H9 (cell line): ENCODE measurements at regions not wholly inside any gene's neighbourhood (a gene's known extent, or its start where the extent isn't known, plus 50 kb on each side); places are given as distances from the start of the nearest gene placed in this dataset.

ENCODE experiments used
- DNase-seq: peaks from one replicate; pipeline ENCODE4 v3.0.0-alpha.2; 2017
- H2AFZ ChIP-seq: one replicate; pipeline ENCODE4 v1.6.1; 2013; ENCODE audit warnings: mild to moderate bottlenecking, low read length, control low read depth, moderate library complexity
- H2AK5ac ChIP-seq: 2 replicates; pipeline ENCODE4 v1.6.1; 2013; ENCODE audit warnings: low read length, control low read depth, mixed read lengths; ENCODE audit not compliant: insufficient read length
- H2BK120ac ChIP-seq: one replicate; pipeline ENCODE4 v1.6.1; 2013; ENCODE audit warnings: low read depth, mild to moderate bottlenecking, low read length, control low read depth, inconsistent platforms; ENCODE audit not compliant: poor library complexity, severe bottlenecking
- H2BK12ac ChIP-seq: 2 replicates; pipeline ENCODE4 v1.6.1; 2013; ENCODE audit warnings: low read length, control low read depth, mixed read lengths, low read depth; ENCODE audit not compliant: insufficient read length
- H2BK15ac ChIP-seq: 2 replicates; pipeline ENCODE4 v1.6.1; 2013; ENCODE audit warnings: low read depth, low read length, control low read depth
- H2BK20ac ChIP-seq: one replicate; pipeline ENCODE4 v1.6.1; 2013; ENCODE audit warnings: low read depth, mild to moderate bottlenecking, low read length, control low read depth, inconsistent platforms; ENCODE audit not compliant: poor library complexity, severe bottlenecking
- H2BK5ac ChIP-seq: 2 replicates; pipeline ENCODE4 v1.6.1; 2013; ENCODE audit warnings: low read length, control low read depth, mixed read lengths; ENCODE audit not compliant: insufficient read length
- H3K14ac ChIP-seq: 2 replicates; pipeline ENCODE4 v1.6.1; 2013; ENCODE audit warnings: low read length, control low read depth; ENCODE audit not compliant: insufficient read depth
- H3K18ac ChIP-seq: 2 replicates; pipeline ENCODE4 v1.6.1; 2013; ENCODE audit warnings: low read depth, mild to moderate bottlenecking, mixed read lengths, low read length, control low read depth; ENCODE audit not compliant: insufficient read length
- H3K23ac ChIP-seq: 2 replicates; pipeline ENCODE4 v1.6.1; 2013; ENCODE audit warnings: low read length, control low read depth, mixed read lengths, low read depth; ENCODE audit not compliant: insufficient read length
- H3K23me2 ChIP-seq: 2 replicates; pipeline ENCODE4 v1.6.1; 2013; ENCODE audit warnings: low read depth, mild to moderate bottlenecking, mixed read lengths, low read length, control low read depth; ENCODE audit not compliant: insufficient read length, poor library complexity, severe bottlenecking
- H3K27ac ChIP-seq: 2 replicates; pipeline ENCODE4 v1.5.1; 2013; ENCODE audit warnings: low read length, control low read depth, mixed read lengths, low read depth; ENCODE audit not compliant: insufficient read length
- H3K27me3 ChIP-seq: 2 replicates; pipeline ENCODE4 v1.6.1; 2013; ENCODE audit warnings: low read length, control low read depth, inconsistent platforms; ENCODE audit not compliant: insufficient read depth
- H3K4ac ChIP-seq: 2 replicates; pipeline ENCODE4 v1.6.1; 2013; ENCODE audit warnings: low read depth, mild to moderate bottlenecking, control low read depth, inconsistent platforms, low read length, moderate library complexity
- H3K4me1 ChIP-seq: 2 replicates; pipeline ENCODE4 v1.6.1; 2013; ENCODE audit warnings: low read length, control low read depth, inconsistent platforms; ENCODE audit not compliant: insufficient read depth
- H3K4me2 ChIP-seq: 2 replicates; pipeline ENCODE4 v1.6.1; 2013; ENCODE audit warnings: low read length, control low read depth, mixed read lengths; ENCODE audit not compliant: insufficient read length, insufficient read depth
- H3K56ac ChIP-seq: 2 replicates; pipeline ENCODE4 v1.6.1; 2013; ENCODE audit warnings: low read depth, mild to moderate bottlenecking, mixed read lengths, low read length, control low read depth; ENCODE audit not compliant: insufficient read length
- H3K79me1 ChIP-seq: 2 replicates; pipeline ENCODE4 v1.6.1; 2013; ENCODE audit warnings: low read depth, mild to moderate bottlenecking, moderate library complexity, low read length, control low read depth, inconsistent platforms; ENCODE audit not compliant: insufficient read depth, poor library complexity, severe bottlenecking
- H3K79me2 ChIP-seq: 2 replicates; pipeline ENCODE4 v1.6.1; 2013; ENCODE audit warnings: low read length, control low read depth, inconsistent platforms; ENCODE audit not compliant: insufficient read depth
- H3K9ac ChIP-seq: 2 replicates; pipeline ENCODE4 v1.6.1; 2013; ENCODE audit warnings: low read length, control low read depth, mixed read lengths; ENCODE audit not compliant: insufficient read length; ENCODE audit errors: extremely low read depth
- H3K9me3 ChIP-seq: one replicate; pipeline ENCODE4 v1.6.1; 2013; ENCODE audit warnings: low read depth, low read length, inconsistent platforms; ENCODE audit not compliant: control insufficient read depth
- H3T11ph ChIP-seq: one replicate; pipeline ENCODE4 v1.6.1; 2013; ENCODE audit warnings: mild to moderate bottlenecking, low read length, control low read depth, inconsistent platforms
- H4K20me1 ChIP-seq: one replicate; pipeline ENCODE4 v1.6.1; 2013; ENCODE audit not compliant: control insufficient read depth, insufficient read length, insufficient read depth
- H4K5ac ChIP-seq: 2 replicates; pipeline ENCODE4 v1.6.1; 2013; ENCODE audit warnings: low read depth, mild to moderate bottlenecking, mixed read lengths, low read length, control low read depth; ENCODE audit not compliant: insufficient read length
- H4K8ac ChIP-seq: replicated peaks from 2 replicates; pipeline ENCODE4 v1.6.1; 2013; ENCODE audit warnings: low read length, control low read depth, mixed read lengths, low read depth; ENCODE audit not compliant: insufficient read length
- H4K91ac ChIP-seq: 2 replicates; pipeline ENCODE4 v1.6.1; 2013; ENCODE audit warnings: low read depth, mild to moderate bottlenecking, moderate library complexity, mixed read lengths, low read length, control low read depth; ENCODE audit not compliant: insufficient read length
- H3K27ac Mint-ChIP-seq, 3 experiments: 2 replicates in 2 of 3; 3 replicates in 1 of 3; pipeline ENCODE4 v1.8.0; 2020 to 2021; ENCODE audit warnings: mixed read lengths in 3 of 3, mild to moderate bottlenecking in 1 of 3, moderate library complexity in 1 of 3
- H3K27me3 Mint-ChIP-seq: 2 replicates; pipeline ENCODE4 v1.8.0; 2021; ENCODE audit warnings: low read depth, mild to moderate bottlenecking, moderate library complexity, mixed read lengths
- H3K36me3 Mint-ChIP-seq, 3 experiments: 2 replicates in 2 of 3; 3 replicates in 1 of 3; pipeline ENCODE4 v1.8.0; 2020 to 2021; ENCODE audit warnings: low read depth in 3 of 3, mixed read lengths in 3 of 3; ENCODE audit not compliant: insufficient read depth in 1 of 3
- H3K4me1 Mint-ChIP-seq, 2 experiments: 2 replicates each; pipeline ENCODE4 v1.8.0; 2020; ENCODE audit warnings: mixed read lengths in 2 of 2
- H3K4me3 Mint-ChIP-seq, 2 experiments: 2 replicates in 1 of 2; 3 replicates in 1 of 2; pipeline ENCODE4 v1.8.0; 2020 to 2021; ENCODE audit warnings: mild to moderate bottlenecking in 2 of 2, mixed read lengths in 2 of 2, moderate library complexity in 1 of 2
- H3K9me3 Mint-ChIP-seq, 2 experiments: 2 replicates in 1 of 2; 3 replicates in 1 of 2; pipeline ENCODE4 v1.8.0; 2020; ENCODE audit warnings: mild to moderate bottlenecking in 2 of 2, mixed read lengths in 2 of 2, moderate library complexity in 1 of 2
- WGBS: extraction: QIAGEN DNeasy Blood & Tissue Kit; methylation state at CpG from one replicate; pipeline ENCODE4 v1.1.7; 2013; ENCODE audit warnings: missing lambda C conversion rate, low lambda C conversion rate, mixed read lengths; ENCODE audit not compliant: insufficient read length; ENCODE audit errors: extremely low coverage; 5-methylcytosine and 5-hydroxymethylcytosine counted together
- TF ChIP-seq, protein P1 (sequence below): fragments of 200-600 bp; sonication (generic); conservative IDR thresholded peaks from 3 replicates; pipeline ENCODE4 v1.8.0; 2021; ENCODE audit warnings: antibody characterized with exemption, mild to moderate bottlenecking

- no peak overlapping the region for H3K4me3 Mint-ChIP-seq
- no peak overlapping the region for H3K23ac ChIP-seq
- no peak overlapping the region for H4K91ac ChIP-seq
- H3K27ac Mint-ChIP-seq = 0 out of 7 replicates have a peak overlapping the region, but pooled peaks of 1 of the 3 experiments have one; percentile 13
- TF ChIP-seq, protein P1, sequence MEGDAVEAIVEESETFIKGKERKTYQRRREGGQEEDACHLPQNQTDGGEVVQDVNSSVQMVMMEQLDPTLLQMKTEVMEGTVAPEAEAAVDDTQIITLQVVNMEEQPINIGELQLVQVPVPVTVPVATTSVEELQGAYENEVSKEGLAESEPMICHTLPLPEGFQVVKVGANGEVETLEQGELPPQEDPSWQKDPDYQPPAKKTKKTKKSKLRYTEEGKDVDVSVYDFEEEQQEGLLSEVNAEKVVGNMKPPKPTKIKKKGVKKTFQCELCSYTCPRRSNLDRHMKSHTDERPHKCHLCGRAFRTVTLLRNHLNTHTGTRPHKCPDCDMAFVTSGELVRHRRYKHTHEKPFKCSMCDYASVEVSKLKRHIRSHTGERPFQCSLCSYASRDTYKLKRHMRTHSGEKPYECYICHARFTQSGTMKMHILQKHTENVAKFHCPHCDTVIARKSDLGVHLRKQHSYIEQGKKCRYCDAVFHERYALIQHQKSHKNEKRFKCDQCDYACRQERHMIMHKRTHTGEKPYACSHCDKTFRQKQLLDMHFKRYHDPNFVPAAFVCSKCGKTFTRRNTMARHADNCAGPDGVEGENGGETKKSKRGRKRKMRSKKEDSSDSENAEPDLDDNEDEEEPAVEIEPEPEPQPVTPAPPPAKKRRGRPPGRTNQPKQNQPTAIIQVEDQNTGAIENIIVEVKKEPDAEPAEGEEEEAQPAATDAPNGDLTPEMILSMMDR = no peak
- H3K79me2 ChIP-seq = no peaks in the 10 kb centered on the region
- no peak overlapping the region for H2BK20ac ChIP-seq
- no peaks in the 10 kb centered on the region for H3K23me2 ChIP-seq
- peaks cover 0 to 3% of the 10 kb centered on the region in 2 experiments; a peak in 3 of 4 replicates for H3K4me1 Mint-ChIP-seq
- H3K27me3 Mint-ChIP-seq = no peaks in the 10 kb centered on the region
- H3K9ac ChIP-seq = no peak overlapping the region
- no peak for DNase-seq
- no peaks in the 10 kb centered on the region for H3K4me1 ChIP-seq
- no peak overlapping the region for H3K4me2 ChIP-seq
- no peak overlapping the region for H3K4ac ChIP-seq
- no peak overlapping the region for H4K8ac ChIP-seq
- H2AK5ac ChIP-seq = no peak overlapping the region
- WGBS = no CpG with 5 or more reads among the region's 1 CpG
- no peaks in the 10 kb centered on the region for H3K9me3 ChIP-seq
- no peaks in the 10 kb centered on the region for H3K79me1 ChIP-seq
- H4K20me1 ChIP-seq = no peaks in the 10 kb centered on the region
- H3K27me3 ChIP-seq = no peaks in the 10 kb centered on the region
- H3K56ac ChIP-seq = no peak overlapping the region
- H3K14ac ChIP-seq = no peak overlapping the region
- H3K36me3 Mint-ChIP-seq = peaks cover 0 to 4% (median 2%) of the 10 kb centered on the region in 3 experiments; a peak in 3 of 7 replicates
- no peak overlapping the region for H4K5ac ChIP-seq
- H2AFZ ChIP-seq = no peak overlapping the region
- H3K9me3 Mint-ChIP-seq = peaks cover 3 to 5% of the 10 kb centered on the region in 2 experiments
- no peak overlapping the region for H2BK12ac ChIP-seq
- H3K27ac ChIP-seq = no peak overlapping the region
- no peak overlapping the region for H2BK5ac ChIP-seq
- no peak overlapping the region for H2BK120ac ChIP-seq
- no peak overlapping the region for H2BK15ac ChIP-seq
- H3K18ac ChIP-seq = no peak overlapping the region
- H3T11ph ChIP-seq = no peak overlapping the region
These were observed 1679.7 kb upstream of the B3GALT2 start for GRCh38 chr1:194866153-194866552.
